LNCAP (cell line): ENCODE measurements at regions not wholly inside any gene's neighbourhood (a gene's known extent, or its start where the extent isn't known, plus 50 kb on each side); places are given as distances from the start of the nearest gene placed in this dataset.

Experiments used
- TF ChIP-seq, protein P1 (sequence below): fragments of 450-650 bp; IDR thresholded peaks from 2 replicates; pipeline ENCODE4 v1.5.1; 2017; ENCODE audit warnings: mild to moderate bottlenecking

DNA sequence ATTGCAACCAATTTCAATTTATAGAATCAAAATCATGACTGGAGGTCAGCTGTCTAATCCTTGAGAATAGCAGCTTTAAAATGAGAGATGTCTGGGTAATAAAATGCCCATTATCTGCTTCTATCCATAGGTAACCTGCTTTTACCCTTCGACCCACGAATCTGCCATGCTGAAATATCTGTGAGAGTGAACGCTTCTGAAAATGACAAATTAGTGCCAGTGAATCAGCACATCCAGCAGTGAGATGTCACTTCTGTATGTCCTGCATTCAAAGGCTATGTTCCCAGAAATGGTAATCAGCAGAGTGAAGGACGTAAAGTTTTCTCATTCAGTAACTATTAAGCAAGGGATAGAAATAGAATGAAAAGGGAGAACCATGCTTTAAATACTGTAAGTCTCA is 532.4 kb upstream of the ITGA1 start:
- TF ChIP-seq, protein P1, sequence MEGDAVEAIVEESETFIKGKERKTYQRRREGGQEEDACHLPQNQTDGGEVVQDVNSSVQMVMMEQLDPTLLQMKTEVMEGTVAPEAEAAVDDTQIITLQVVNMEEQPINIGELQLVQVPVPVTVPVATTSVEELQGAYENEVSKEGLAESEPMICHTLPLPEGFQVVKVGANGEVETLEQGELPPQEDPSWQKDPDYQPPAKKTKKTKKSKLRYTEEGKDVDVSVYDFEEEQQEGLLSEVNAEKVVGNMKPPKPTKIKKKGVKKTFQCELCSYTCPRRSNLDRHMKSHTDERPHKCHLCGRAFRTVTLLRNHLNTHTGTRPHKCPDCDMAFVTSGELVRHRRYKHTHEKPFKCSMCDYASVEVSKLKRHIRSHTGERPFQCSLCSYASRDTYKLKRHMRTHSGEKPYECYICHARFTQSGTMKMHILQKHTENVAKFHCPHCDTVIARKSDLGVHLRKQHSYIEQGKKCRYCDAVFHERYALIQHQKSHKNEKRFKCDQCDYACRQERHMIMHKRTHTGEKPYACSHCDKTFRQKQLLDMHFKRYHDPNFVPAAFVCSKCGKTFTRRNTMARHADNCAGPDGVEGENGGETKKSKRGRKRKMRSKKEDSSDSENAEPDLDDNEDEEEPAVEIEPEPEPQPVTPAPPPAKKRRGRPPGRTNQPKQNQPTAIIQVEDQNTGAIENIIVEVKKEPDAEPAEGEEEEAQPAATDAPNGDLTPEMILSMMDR: no peak

DNA sequence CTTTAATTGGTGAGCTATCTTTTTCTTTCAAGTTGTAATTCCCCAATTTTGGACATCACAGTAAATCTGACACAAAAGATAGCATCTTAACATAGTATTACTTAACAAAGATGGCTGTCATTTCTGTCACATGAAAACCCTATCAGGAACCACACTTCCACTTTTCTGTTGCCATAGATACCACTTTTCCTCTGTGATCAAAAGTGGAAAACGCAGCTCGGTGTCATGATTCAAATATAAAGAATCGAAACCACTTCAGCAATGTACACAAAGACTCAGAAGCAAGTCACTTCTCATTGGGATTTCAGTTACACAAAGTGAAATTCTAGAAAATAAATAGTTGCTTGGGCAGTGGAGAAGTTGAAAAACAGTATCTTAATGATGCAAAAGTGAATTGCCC is 524.9 kb upstream of the ITGA1 start:
- TF ChIP-seq, protein P1: no peak

- TF ChIP-seq, protein P1: no peak
Observed at GRCh38 chr5:52269401-52269800, 518.3 kb upstream of the ITGA1 start.

GRCh38 chr5:52269859-52270258 is 517.9 kb upstream of the ITGA1 start:
- TF ChIP-seq, protein P1: no peak

- TF ChIP-seq, protein P1: no peak
Observed at GRCh38 chr5:52275639-52276038, 512.1 kb upstream of the ITGA1 start.

- TF ChIP-seq, protein P1: no peak
Observed at GRCh38 chr5:52277101-52277500, 510.6 kb upstream of the ITGA1 start.

DNA sequence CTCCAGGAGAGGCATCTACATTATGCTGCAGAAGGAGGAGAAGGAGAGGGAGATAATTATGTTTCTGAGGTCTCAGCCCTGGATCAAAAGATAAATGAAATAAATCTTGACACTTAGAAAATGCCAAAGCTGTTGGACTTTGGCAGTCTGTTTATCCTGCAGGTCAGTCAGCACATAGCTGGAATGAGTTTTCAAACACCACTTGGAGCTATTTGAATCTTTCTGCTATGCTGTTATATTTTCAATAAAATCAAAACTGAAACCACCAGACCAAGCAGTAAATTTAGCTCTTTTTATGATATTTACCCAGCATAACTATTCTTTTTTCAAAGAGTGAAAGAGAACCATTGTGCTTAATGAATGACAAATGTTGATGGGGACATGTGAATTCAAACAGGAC is 505.1 kb upstream of the ITGA1 start:
- TF ChIP-seq, protein P1: no peak

DNA sequence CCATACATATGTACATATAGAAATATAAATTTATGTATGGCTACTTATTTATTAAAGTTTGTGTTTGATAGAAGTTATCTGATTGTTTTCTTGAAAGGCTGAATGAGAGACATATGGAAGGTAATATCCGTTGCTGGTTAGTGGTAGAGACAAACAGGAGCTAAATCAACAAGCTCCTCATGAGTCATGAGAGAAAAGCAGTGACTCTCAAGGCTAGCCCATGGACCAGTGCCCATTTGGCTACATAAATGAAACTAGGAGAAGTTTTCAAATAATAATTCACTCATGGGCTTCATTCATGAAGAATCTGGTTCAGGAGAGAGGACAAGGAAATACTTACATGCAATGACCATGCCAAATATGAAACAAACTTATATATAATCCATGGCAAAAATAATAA is 504.5 kb upstream of the ITGA1 start:
- TF ChIP-seq, protein P1: no peak
